Skeletal muscle tissue (tissue), 3 donors: ENCODE measurements at regions not wholly inside any gene's neighbourhood (a gene's known extent, or its start where the extent isn't known, plus 50 kb on each side); places are given as distances from the start of the nearest gene placed in this dataset.

Source experiments
- H3K27ac ChIP-seq: one replicate; pipeline ENCODE4 v1.7.0; 2013; ENCODE audit warnings: mild to moderate bottlenecking, low read depth, low read length, inconsistent platforms
- H3K27me3 ChIP-seq, 3 donors: one replicate each; pipeline ENCODE4 v1.7.0; 2013; ENCODE audit warnings: low read length in 3 of 3; ENCODE audit not compliant: control insufficient read depth in 3 of 3, insufficient read depth in 3 of 3
- H3K36me3 ChIP-seq, 3 donors: one replicate each; pipeline ENCODE4 v1.7.0; 2013; ENCODE audit warnings: low read length in 3 of 3; ENCODE audit not compliant: control insufficient read depth in 3 of 3, insufficient read depth in 3 of 3
- H3K4me1 ChIP-seq, 3 donors: one replicate each; pipeline ENCODE4 v1.7.0; 2013; ENCODE audit warnings: low read length in 3 of 3, mild to moderate bottlenecking in 3 of 3; ENCODE audit not compliant: control insufficient read depth in 3 of 3, insufficient read depth in 3 of 3
- H3K4me3 ChIP-seq, 3 donors: one replicate each; pipeline ENCODE4 v1.7.0; 2013; ENCODE audit warnings: low read length in 3 of 3
- H3K9ac ChIP-seq, 3 donors: one replicate each; pipeline ENCODE4 v1.7.0; 2013; ENCODE audit warnings: low read length in 3 of 3, mild to moderate bottlenecking in 3 of 3, moderate library complexity in 2 of 3, low read depth in 1 of 3
- H3K9me3 ChIP-seq, 3 donors: one replicate each; pipeline ENCODE4 v1.7.0; 2013; ENCODE audit warnings: low read length in 3 of 3; ENCODE audit not compliant: control insufficient read depth in 3 of 3
- donor health status: Osteomylitis.

DNA sequence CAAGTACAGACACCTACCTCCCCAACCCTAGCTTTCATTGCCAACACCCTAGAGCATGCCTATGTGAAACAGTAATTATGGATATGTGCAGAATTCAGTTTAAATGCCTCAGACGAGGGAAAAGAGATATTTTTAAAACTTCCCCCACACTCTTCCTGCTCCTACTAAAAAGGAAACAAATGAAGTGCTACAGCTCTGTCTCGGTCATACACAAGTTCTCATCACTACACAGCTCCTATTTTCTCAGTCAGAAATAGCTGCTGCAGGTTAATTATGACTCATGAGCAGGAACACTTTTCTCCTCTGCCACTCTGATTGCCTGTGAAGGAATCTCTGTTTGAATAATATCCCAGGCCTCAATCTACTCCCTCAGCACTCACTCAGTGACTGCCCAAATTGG is 703.6 kb upstream of the FLRT2 start:
- no peak overlapping the region for H3K27ac ChIP-seq
- no peaks in the 10 kb centered on the region for H3K4me1 ChIP-seq
- no peak overlapping the region for H3K9ac ChIP-seq
- H3K27me3 ChIP-seq: no peaks in the 10 kb centered on the region
- H3K36me3 ChIP-seq: no peaks in the 10 kb centered on the region
- no peaks in the 10 kb centered on the region for H3K9me3 ChIP-seq
- no peak overlapping the region for H3K4me3 ChIP-seq

DNA sequence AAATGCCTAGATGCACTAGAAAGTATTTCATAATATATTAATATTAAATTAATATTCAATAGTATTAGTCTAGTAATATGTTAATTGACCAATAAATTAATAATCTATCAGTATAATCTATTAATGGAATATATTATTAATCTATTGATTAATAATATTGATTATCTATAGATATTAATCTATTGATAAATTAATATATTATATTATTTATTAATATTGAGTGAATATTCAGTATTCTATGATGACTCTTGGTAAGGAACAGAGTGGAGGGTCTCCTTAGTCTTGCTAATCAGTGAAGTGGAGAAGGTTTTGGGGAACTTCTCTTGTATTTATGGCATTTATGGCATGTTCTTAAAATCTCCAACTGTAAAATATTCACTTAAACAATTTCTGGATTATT is 679.3 kb upstream of the FLRT2 start:
- Histone ChIP-seq H3K9ac (no peak overlapping the region), H3K36me3 (no peaks in the 10 kb centered on the region), H3K4me1 (no peaks in the 10 kb centered on the region), H3K27me3 (no peaks in the 10 kb centered on the region), H3K9me3 (no peaks in the 10 kb centered on the region), H3K4me3 (no peak overlapping the region), H3K27ac (no peak overlapping the region)

- H3K27me3 ChIP-seq: no peaks in the 10 kb centered on the region
- H3K27ac ChIP-seq: no peak overlapping the region
- peaks cover 0 to 3% (median 0%) of the 10 kb centered on the region in 3 donors for H3K4me1 ChIP-seq
- H3K9ac ChIP-seq: no peak overlapping the region
- H3K9me3 ChIP-seq: no peaks in the 10 kb centered on the region
- no peaks in the 10 kb centered on the region for H3K36me3 ChIP-seq
- no peak overlapping the region for H3K4me3 ChIP-seq
These were observed 673.0 kb upstream of the FLRT2 start for GRCh38 chr14:84856751-84857534.

DNA sequence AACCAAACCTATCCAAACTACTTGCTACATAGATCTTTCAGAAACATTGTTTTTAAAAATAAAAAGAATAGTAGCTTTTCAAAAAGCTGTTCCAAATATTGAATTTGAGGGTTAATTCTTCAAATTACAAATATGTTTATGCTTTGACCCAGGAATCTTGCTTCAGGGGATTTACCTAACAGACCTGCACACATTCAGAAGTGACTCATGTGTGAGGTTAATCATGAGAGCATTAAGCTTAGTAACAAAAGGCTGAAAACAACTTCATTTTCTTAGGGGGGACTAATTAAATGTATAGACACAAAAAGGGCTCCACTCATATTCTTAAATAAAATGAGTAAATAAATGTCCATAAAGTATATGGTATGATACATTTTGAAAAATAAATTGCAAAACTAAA is 672.4 kb upstream of the FLRT2 start:
- Histone ChIP-seq H3K9ac (no peak overlapping the region), H3K36me3 (no peaks in the 10 kb centered on the region), H3K27me3 (no peaks in the 10 kb centered on the region), H3K4me3 (no peak overlapping the region), H3K27ac (no peak overlapping the region), H3K4me1 (peaks cover 0 to 3% (median 0%) of the 10 kb centered on the region in 3 donors), H3K9me3 (no peaks in the 10 kb centered on the region)

DNA sequence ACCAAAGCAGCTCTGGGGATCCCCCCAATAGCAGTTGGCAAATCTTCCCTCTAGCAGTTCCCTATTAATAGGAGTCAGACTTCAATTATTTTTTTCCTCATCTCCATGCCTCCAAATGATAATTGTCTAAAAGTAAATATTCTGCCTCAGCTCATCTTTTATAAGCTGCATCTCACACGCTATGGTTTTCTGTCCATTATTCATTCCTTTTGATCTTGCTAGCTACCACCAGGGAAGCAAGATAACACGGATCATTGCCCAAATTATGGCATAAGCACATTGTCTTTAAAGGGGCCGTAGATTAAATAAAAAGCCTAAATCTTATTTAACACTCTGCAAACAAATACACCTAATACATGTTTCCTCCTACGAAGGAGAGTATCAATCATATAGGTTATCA is 670.8 kb upstream of the FLRT2 start:
- Histone ChIP-seq H3K27me3 (no peaks in the 10 kb centered on the region), H3K4me3 (no peak overlapping the region), H3K4me1 (peaks cover 0 to 3% (median 0%) of the 10 kb centered on the region in 3 donors), H3K9me3 (no peaks in the 10 kb centered on the region), H3K36me3 (no peaks in the 10 kb centered on the region), H3K27ac (no peak overlapping the region), H3K9ac (no peak overlapping the region)

GRCh38 chr14:84864548-84865271 is 665.2 kb upstream of the FLRT2 start:
- Histone ChIP-seq H3K9ac (no peak overlapping the region), H3K4me3 (no peak overlapping the region), H3K27ac (no peak overlapping the region), H3K4me1 (no peaks in the 10 kb centered on the region), H3K36me3 (no peaks in the 10 kb centered on the region), H3K27me3 (no peaks in the 10 kb centered on the region), H3K9me3 (no peaks in the 10 kb centered on the region)

GRCh38 chr14:84871734-84872133 is 658.2 kb upstream of the FLRT2 start:
- H3K27me3 ChIP-seq: no peaks in the 10 kb centered on the region
- no peak overlapping the region for H3K4me3 ChIP-seq
- no peak overlapping the region for H3K9ac ChIP-seq
- no peaks in the 10 kb centered on the region for H3K36me3 ChIP-seq
- no peaks in the 10 kb centered on the region for H3K9me3 ChIP-seq
- H3K27ac ChIP-seq: no peak overlapping the region
- H3K4me1 ChIP-seq: no peaks in the 10 kb centered on the region

DNA sequence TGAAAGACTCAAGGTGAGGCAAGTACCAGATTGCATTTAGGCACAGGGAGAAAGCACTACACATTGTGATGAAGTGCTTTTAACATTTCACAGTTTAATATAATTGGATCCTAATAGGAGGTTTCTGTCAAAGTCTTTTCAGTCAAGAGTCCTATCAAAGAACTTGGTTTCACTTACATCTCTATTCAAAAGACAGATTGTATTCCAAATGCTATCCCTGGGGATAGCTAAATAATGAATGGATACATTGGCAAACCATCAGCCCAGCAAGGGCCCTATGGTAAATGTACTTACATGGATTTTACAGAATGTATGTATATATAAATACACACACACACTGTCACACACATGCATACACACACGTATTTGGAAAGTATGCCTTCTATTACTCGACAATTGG is 655.5 kb upstream of the FLRT2 start:
- Histone ChIP-seq H3K9ac (no peak overlapping the region), H3K4me3 (no peak overlapping the region), H3K36me3 (no peaks in the 10 kb centered on the region), H3K9me3 (no peaks in the 10 kb centered on the region), H3K27ac (no peak overlapping the region), H3K27me3 (no peaks in the 10 kb centered on the region), H3K4me1 (no peaks in the 10 kb centered on the region)

- Histone ChIP-seq H3K27me3 (no peaks in the 10 kb centered on the region), H3K4me3 (no peak overlapping the region), H3K9ac (no peak overlapping the region)
These were observed 652.9 kb upstream of the FLRT2 start for GRCh38 chr14:84877061-84877460.

GRCh38 chr14:84882830-84883229 is 647.1 kb upstream of the FLRT2 start:
- no peaks in the 10 kb centered on the region for H3K4me1 ChIP-seq
- H3K27me3 ChIP-seq: no peaks in the 10 kb centered on the region
- no peak overlapping the region for H3K9ac ChIP-seq
- H3K27ac ChIP-seq: no peak overlapping the region
- no peaks in the 10 kb centered on the region for H3K36me3 ChIP-seq
- H3K9me3 ChIP-seq: peaks cover 3 to 4% (median 3%) of the 10 kb centered on the region in 3 donors
- H3K4me3 ChIP-seq: no peak overlapping the region

More at GRCh38 chr14:84877061-84877460, 652.9 kb upstream of the FLRT2 start:
- H3K27ac ChIP-seq: no peak overlapping the region
- no peaks in the 10 kb centered on the region for H3K36me3 ChIP-seq
- no peaks in the 10 kb centered on the region for H3K4me1 ChIP-seq
- no peaks in the 10 kb centered on the region for H3K9me3 ChIP-seq
